Body of pancreas (tissue), 4 donors: ENCODE measurements at regions not wholly inside any gene's neighbourhood (a gene's known extent, or its start where the extent isn't known, plus 50 kb on each side); places are given as distances from the start of the nearest gene placed in this dataset.
"Not testable (repeated sequence)": the region's sequence is repeated elsewhere in the genome, so short reads cannot be mapped to it uniquely, and the experiment has no call there.

Source experiments
- ATAC-seq: fragments of 150-250 bp; one replicate; pipeline ENCODE4 v1.9.1; 2016
- DNase-seq, 4 donors: peaks; one replicate each; pipeline ENCODE4 v3.0.0-alpha.2; 2019
- H3K27ac ChIP-seq, 4 donors: fragments of 200-600 bp; sonication (generic); 1 replicate in 3 of 4; 2 replicates in 1 of 4; pipeline versions ENCODE4 v1.5.1 to v1.6.1; 2016 to 2019; ENCODE audit warnings: mild to moderate bottlenecking in 1 of 4, mixed read lengths in 1 of 4, moderate library complexity in 1 of 4
- H3K27me3 ChIP-seq, 2 donors: fragments of 200-600 bp; sonication (generic); one replicate each; pipeline ENCODE4 v1.6.0; 2016; ENCODE audit warnings: mild to moderate bottlenecking in 1 of 2
- H3K36me3 ChIP-seq, 2 donors: fragments of 200-600 bp; sonication (generic); replicated peaks in 1 of 2; 2 replicates each; pipeline ENCODE4 v1.5.1; 2016; ENCODE audit warnings: low read depth in 2 of 2; ENCODE audit not compliant: insufficient read depth in 1 of 2
- H3K4me1 ChIP-seq: fragments of 200-600 bp; sonication (generic); one replicate; pipeline ENCODE4 v1.6.0; 2016
- H3K4me3 ChIP-seq, 2 donors: fragments of 200-600 bp; sonication (generic); 1 replicate in 1 of 2; 2 replicates in 1 of 2; pipeline ENCODE4 v1.5.1; 2016 to 2019
- H3K9me3 ChIP-seq, 3 donors: fragments of 200-600 bp; sonication (generic); 1 replicate in 2 of 3; 2 replicates in 1 of 3; pipeline ENCODE4 v1.5.1; 2016
- POLR2A ChIP-seq, 3 donors: fragments of 450-650 bp; IDR thresholded peaks; one replicate each; pipeline ENCODE4 v1.6.1; 2016; ENCODE audit warnings: antibody characterized with exemption in 3 of 3, mild to moderate bottlenecking in 2 of 3
- WGBS, 2 donors: methylation state at CpG; one replicate each; pipeline ENCODE4 v1.1.5; 2017; 5-methylcytosine and 5-hydroxymethylcytosine counted together
- intact Hi-C: fragments of 100-400 bp; cut with DNase I; formaldehyde crosslinking; loops from one replicate; pipeline ENCODE4 v1.15.1; 2023
- TF ChIP-seq, protein P1 (sequence below), 7 experiments: fragments of 450-650 bp in 4 of 7; fragments of 200-600 bp in 3 of 7; sonication (generic) in 3 of 7; IDR thresholded peaks; one replicate each; pipeline ENCODE4 v1.5.1; 2016 to 2019; ENCODE audit warnings: antibody characterized with exemption in 7 of 7

DNA sequence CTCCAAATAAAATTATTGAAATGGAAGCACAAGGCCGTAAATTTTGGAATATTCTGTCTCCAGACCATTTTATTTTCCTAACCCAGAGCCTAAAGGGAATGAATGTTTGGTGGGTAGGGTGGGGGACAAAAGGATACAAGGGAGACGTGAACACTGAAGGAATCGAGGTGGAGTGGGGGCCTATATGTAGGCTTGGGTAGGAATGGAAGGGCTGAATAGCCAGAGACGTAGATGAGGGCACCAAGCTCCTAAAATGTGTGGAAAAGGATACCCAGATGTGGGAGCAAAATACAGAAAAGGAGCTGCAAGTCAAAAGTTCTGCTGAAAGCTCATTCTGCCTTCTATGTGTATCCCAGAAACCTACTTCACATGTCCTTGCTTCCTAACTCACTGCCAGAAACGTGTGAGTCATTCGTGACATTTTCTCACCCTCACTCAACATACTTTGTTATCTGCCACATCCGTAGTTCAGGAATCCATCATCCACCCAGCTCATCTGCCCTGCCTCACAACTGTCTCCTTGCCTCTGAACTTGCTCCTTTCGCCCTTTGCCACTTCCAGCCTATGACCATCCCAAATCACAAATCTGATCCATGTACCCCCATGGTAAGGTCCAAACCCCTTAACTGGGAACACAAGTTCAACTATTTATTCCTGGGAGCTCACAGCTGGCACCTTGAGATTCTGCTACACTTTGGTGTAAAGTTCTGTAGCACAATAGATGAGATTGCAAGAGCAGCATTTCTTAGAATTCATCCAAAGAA is 84.1 kb upstream of the PRDX6 start:
- H3K27me3 ChIP-seq: no peaks in the 10 kb centered on the region
- no peak for DNase-seq
- no peak for ATAC-seq
- no peak overlapping the region for H3K4me3 ChIP-seq
- intact Hi-C loops: no loop called here
- no peaks in the 10 kb centered on the region for H3K4me1 ChIP-seq
- no peaks in the 10 kb centered on the region for H3K36me3 ChIP-seq
- no peak overlapping the region for H3K27ac ChIP-seq
- 84 to 86% methylated on average over 8 of the region's 8 CpGs for WGBS, 2 donors
- no peaks in the 10 kb centered on the region for H3K9me3 ChIP-seq
- TF ChIP-seq, protein P1, sequence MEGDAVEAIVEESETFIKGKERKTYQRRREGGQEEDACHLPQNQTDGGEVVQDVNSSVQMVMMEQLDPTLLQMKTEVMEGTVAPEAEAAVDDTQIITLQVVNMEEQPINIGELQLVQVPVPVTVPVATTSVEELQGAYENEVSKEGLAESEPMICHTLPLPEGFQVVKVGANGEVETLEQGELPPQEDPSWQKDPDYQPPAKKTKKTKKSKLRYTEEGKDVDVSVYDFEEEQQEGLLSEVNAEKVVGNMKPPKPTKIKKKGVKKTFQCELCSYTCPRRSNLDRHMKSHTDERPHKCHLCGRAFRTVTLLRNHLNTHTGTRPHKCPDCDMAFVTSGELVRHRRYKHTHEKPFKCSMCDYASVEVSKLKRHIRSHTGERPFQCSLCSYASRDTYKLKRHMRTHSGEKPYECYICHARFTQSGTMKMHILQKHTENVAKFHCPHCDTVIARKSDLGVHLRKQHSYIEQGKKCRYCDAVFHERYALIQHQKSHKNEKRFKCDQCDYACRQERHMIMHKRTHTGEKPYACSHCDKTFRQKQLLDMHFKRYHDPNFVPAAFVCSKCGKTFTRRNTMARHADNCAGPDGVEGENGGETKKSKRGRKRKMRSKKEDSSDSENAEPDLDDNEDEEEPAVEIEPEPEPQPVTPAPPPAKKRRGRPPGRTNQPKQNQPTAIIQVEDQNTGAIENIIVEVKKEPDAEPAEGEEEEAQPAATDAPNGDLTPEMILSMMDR (IDR thresholded peaks at IDR 0.05): no peak
- TF ChIP-seq POLR2A (IDR thresholded peaks at IDR 0.05): no peak

DNA sequence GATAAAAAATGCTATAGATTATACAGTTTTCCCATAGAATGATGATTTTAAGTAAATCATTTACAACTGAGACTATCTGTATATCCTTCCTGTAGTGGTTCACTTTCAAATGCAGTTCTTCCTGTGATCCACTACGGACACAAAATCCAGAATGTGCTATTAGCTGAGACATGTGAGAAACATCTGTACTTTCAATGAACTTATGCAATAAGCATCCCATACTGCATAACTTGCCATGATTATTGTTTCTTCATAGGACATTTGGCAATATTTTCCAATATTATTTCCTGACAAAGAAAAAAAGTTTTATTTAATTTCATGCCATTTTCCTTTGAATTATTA is 83.5 kb upstream of the PRDX6 start:
- Histone ChIP-seq H3K4me3 (no peak overlapping the region), H3K36me3 (no peaks in the 10 kb centered on the region), H3K9me3 (no peaks in the 10 kb centered on the region), H3K27ac (no peak overlapping the region), H3K27me3 (no peaks in the 10 kb centered on the region), H3K4me1 (no peaks in the 10 kb centered on the region)
- no peak for TF ChIP-seq POLR2A (IDR thresholded peaks at IDR 0.05)
- TF ChIP-seq, protein P1 (IDR thresholded peaks at IDR 0.05): no peak
- intact Hi-C loops: no loop called here
- ATAC-seq (no peak), DNase-seq (no peak)
- 77 to 80% methylated on average over 1 of the region's 1 CpG for WGBS, 2 donors

DNA sequence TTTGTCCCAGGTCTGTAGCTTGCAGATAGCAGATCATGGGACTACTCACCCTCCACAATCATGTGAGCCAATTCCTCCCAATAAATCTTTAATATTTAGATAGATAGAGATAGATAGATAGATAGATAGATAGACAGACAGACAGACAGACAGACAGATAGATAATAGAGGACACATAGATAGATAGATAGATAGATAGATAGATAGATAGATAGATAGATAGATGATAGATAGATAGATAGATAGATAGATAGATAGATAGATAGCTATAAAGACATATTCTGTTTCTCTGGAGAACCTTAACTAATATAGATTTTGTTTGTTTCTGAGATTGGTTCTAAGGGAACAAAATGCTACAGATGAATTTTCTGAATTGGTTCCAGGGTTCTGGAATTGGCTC is 82.3 kb upstream of the PRDX6 start:
- H3K9me3 ChIP-seq, DNase-seq, H3K36me3 ChIP-seq, H3K27ac ChIP-seq, H3K4me3 ChIP-seq, intact Hi-C loops, ATAC-seq, H3K27me3 ChIP-seq, H3K4me1 ChIP-seq: not testable (repeated sequence)

DNA sequence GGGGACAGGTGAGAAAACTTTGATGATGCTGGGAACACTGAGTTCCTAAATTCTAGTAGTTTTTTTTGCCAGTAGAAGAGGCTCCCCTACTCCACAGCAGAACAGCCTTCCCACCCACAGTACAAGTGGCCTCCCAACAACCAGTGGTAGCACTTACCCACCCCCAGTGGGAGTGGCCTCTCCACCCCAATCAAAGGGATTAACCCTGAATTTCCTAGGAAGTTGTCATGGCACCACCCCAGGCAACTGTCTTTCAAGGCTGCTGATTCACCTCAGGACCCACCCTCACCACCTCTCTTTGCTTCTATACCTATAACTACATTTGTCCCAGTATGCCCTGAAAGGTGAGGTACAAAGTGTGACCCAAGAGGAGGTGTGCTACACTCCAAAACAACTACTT is 81.4 kb upstream of the PRDX6 start:
- no peak overlapping the region for H3K27ac ChIP-seq
- no peaks in the 10 kb centered on the region for H3K4me1 ChIP-seq
- H3K36me3 ChIP-seq: no peaks in the 10 kb centered on the region
- intact Hi-C loops: no loop called here
- no peaks in the 10 kb centered on the region for H3K9me3 ChIP-seq
- no peaks in the 10 kb centered on the region for H3K27me3 ChIP-seq
- ATAC-seq: no peak
- TF ChIP-seq, protein P1 (IDR thresholded peaks at IDR 0.05): no peak
- no peak for TF ChIP-seq POLR2A (IDR thresholded peaks at IDR 0.05)
- DNase-seq: no peak
- no peak overlapping the region for H3K4me3 ChIP-seq

DNA sequence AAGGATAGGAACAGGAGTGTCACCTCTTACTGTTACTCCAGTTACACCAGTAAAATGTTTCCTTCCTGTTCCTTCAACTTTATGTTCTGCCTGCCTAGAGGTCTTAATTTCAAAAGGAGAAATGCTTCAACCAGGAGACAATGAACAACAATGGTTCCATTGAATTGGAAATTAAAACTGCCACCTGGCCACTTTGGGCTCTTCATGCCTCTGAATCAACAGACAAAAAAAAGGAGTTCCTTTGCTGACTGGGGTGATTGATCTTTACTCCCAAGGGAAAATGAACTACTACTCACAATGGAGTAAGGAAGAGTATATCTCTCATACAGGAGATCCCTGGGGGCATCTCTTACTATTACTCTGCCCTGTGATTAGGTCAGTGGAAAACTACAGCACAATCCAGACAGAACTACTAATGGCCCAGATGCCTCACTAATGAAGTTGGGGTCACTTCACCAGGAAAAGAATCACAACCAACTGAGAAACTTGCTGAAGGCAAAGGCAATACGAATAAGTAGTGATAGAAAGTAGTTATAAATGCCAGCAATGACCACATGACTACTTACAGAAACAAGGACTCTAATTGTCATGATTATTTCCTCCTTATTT is 76.6 kb upstream of the PRDX6 start:
- no peaks in the 10 kb centered on the region for H3K4me1 ChIP-seq
- H3K27me3 ChIP-seq: no peaks in the 10 kb centered on the region
- no peak for DNase-seq
- TF ChIP-seq POLR2A (IDR thresholded peaks at IDR 0.05): no peak
- TF ChIP-seq, protein P1 (IDR thresholded peaks at IDR 0.05): no peak
- no peak overlapping the region for H3K27ac ChIP-seq
- no peaks in the 10 kb centered on the region for H3K36me3 ChIP-seq
- intact Hi-C loops: no loop called here
- no peak for ATAC-seq
- WGBS, 2 donors: 74 to 82% methylated on average over 1 of the region's 1 CpG
- no peaks in the 10 kb centered on the region for H3K9me3 ChIP-seq
- no peak overlapping the region for H3K4me3 ChIP-seq
